ENCODE measurements at regions not wholly inside any gene's neighbourhood (a gene's known extent, or its start where the extent isn't known, plus 50 kb on each side); places are given as distances from the start of the nearest gene placed in this dataset.

DNA sequence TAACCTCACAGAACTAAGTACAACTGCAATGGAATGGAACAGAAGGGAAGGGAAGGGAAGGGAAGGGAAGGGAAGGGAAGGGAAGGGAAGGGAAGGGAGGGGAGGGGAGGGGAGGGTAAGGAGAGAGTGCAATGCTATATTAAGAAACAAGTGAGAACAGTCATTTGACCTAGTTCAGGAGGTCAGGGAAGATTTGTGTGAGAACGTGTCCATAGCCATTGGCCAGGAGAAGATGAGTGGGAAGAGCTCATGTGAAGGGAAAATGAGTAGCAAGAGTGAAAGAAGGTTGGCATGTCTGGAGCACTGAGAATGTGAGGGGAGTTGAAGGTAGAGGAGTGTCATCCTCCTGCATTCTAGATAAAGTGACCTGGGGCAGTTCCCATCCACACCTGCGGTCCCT is 481.6 kb downstream of the IRS1 start:
- no peak for TF ChIP-seq CTCF (IDR thresholded peaks at IDR 0.05)
- no peak for TF ChIP-seq POLR2AphosphoS5 (IDR thresholded peaks at IDR 0.05)
- TF ChIP-seq POLR2A (IDR thresholded peaks at IDR 0.05) = no peak
